T47D (cell line): ENCODE measurements at regions not wholly inside any gene's neighbourhood (a gene's known extent, or its start where the extent isn't known, plus 50 kb on each side); places are given as distances from the start of the nearest gene placed in this dataset.

Source experiments
- DNase-seq, 2 experiments: peaks; one replicate each; pipeline versions ENCODE4 v3.0.0 to v3.0.0-alpha.2; 2011 to 2012; ENCODE audit warnings: low read depth in 1 of 2, low spot score in 1 of 2
- JUND ChIP-seq: IDR thresholded peaks from 2 replicates; pipeline ENCODE4 v1.6.1; 2012; ENCODE audit warnings: low read depth
- in situ Hi-C: cut with HindIII; loops from 2 replicates; pipeline ENCODE4 v1.10.0; 2016; ENCODE audit warnings: low sequenced_read_pairs, low pct_unique_long_range_greater_than_20kb

DNA sequence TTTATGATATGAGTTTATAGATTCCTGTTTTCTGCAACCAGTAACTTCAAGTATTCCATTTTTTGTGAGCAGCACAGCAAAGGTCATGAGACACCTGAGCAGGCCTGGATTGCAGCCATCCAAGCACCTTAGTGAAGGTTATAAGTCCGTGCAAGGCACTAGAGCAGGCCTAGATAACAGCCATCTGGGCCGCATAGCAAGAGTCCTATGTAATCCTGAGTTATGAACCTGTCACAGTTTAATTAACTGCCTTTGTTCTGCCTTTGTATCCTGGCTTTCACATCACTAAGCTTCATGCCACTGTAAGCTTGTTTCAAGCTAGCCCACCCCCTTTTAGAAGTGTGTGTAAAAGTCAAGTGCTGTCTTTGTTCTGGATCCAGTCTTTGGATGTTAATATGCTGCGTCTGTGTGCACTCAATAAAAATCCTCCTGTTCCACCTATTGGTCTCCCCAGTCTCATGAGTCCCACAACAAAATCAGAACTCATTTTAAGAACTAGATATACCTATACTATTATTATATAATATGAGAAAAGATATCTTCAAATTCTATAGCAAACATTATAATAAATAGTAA is 556.2 kb upstream of the CHRM3 start:
- no peak for TF ChIP-seq JUND
- in situ Hi-C loops, result no loop called here
- DNase-seq, result no peak

DNA sequence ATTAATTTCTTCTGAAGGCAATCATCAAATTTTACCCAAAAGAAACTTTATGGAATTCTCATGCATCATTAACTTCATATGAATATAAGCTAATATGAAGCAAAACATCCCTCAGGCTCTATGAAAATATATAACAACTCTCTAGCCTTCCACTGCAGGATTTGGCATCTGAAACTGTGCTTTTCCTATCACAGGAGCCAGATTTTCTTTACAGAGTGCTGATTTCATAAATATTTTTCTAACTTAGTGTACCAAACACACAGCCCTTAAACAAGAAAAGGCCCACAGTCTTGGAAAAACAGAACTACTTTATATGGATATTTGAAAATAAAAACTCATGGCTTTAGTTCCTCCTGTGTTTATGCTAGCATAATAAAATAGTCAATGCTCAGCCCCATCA is 559.5 kb upstream of the CHRM3 start:
- TF ChIP-seq JUND, result no peak
- DNase-seq, result no peak
- in situ Hi-C loops, result no loop called here

DNA sequence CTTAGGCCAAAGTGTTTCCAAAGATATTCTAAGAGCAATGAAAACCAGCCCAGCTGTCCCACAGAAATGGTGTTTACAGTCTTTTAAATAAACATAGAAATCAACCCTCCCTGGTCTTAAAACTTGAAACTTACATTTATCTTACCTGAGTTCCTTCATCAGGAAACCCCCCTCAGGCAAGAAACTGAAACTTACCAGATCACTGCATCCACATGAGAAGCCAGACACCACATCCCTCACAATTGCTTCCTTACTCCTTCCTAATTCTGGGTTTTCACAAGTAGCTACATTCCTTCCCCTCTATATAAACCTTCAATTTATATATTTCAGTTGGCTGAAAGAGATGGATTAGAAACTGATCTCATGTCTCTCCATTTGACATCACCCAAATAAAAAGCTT is 563.0 kb upstream of the CHRM3 start:
- no peak for TF ChIP-seq JUND
- in situ Hi-C loops, result no loop called here
- DNase-seq, result no peak

DNA sequence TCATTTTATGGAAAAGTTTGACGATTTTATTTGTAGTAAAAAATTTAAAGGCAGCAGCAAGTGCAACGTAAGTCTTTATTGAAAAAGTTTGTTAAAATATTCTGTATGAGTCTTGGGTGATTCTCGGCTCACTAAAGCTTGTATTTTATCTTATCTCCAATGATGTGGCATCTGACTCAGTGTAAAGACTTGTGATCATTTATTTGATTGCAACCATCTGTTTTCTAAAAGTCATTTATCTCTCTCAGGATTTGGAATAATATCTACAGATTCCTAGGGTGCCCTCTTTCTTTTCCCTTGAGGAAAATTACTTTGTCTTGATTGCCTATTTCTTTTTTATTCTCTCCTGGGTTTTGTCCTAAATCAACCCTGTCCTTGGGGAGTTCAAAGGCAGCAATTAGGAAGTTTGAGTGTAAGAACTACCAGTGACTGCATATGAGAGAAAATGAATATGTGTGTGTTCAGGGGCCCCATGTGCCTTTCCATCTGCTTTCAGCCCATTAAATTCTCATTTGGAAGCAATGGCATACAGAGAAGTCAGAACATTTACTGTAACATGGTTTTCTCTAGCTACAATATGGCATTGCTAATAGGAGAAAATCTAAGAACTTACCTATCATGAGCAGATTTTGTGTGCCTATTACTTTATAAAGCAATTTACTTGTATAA is 575.0 kb upstream of the CHRM3 start:
- no peak for DNase-seq
- in situ Hi-C loops, result no loop called here
- no peak for TF ChIP-seq JUND

DNA sequence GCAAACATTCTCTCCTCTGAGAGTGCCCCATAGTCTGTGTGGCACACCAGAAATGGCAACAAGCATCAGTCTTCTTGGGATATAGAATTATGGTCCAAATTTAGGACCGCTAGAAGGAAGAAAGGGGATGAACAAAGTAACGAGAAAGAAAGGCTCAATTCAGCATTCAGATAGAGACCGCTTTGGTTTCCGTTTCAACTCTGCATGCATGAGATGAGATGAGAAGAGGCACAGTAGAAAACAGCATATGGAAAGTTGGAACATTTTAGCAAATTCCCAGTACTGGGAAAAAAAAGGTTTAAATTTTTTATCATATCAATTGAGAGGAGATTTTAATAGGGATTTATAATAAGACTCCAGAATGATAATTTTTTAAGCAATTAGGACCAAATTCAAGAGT is 595.5 kb upstream of the CHRM3 start:
- TF ChIP-seq JUND, result no peak
- DNase-seq, result no peak
- in situ Hi-C loops, result no loop called here

DNA sequence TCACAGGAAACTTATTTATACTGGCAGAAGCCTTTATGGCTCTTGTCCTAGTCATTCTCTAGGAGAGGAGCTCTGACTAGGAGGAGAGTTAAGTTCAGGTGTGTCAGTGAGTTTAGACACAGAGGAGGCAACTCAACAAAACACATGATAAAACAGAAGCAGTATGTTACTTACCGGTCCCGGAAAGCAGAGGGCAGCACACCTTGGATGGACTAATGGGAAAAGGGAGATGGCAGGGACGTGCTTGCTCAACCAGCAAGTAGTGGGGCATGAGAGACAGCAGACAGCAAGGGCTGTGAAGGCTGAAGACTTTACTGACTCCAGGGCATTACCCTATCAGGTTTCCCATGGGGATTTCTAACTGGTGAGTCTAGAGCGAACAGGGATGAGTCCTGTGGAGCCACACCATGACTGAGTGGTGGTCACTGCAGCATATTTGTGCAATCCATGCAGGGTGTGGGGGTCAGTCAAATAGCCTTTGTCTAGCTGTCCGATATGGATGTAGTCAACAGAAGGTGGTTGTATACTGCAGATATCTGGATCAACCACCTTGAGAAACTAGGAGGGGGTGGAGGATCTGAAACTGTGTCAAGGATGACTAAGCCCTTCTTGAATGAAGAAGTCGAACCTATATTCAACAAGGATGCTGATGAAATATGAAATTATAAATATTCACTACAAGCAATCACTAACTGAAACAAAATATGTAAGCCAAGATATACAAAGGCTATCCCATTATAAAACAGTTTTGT is 596.3 kb upstream of the CHRM3 start:
- peak in 1 of 2 experiments; percentile 43 for DNase-seq

DNA sequence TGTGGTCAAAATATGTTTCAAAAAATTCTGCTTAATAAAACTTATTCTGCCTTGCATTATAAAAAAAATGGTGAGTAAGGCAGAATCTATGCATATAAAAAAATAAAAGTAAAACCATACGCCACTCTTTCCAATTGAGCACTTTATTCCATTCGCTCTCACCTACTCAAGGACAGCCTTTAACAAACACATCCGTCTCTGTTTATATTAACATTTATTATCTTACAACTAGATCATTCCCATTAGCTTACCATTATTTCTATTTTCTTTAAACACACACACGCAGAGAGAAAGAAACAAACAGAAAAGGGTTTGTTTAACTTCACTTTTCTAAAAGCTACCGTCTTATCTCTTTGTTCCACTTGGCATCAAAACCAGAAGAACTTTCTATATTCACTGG is 598.9 kb upstream of the CHRM3 start:
- TF ChIP-seq JUND, result no peak
- no peak for DNase-seq
- in situ Hi-C loops, result no loop called here

More for the DNA sequence above, 596.3 kb upstream of the CHRM3 start:
- no peak for TF ChIP-seq JUND
- in situ Hi-C loops, result no loop called here

DNA sequence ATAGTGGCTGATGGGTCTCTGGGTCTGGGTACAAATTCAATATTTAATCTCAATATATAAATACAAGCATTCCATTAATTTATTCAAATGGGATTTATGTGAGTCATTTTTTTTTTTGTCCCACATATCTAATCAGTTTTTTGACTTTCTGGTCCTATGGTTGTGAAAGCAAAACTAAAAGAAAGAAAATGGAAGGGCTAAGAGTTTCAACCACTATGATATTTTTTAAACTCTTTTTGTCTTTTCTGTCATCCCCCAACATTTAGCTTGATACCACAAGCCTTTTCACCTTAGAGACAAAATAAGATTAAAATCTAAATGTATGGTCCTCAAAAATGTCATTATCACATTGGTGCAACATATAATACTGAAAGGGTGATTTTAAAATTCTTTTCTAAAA is 602.7 kb upstream of the CHRM3 start:
- TF ChIP-seq JUND, result no peak
- DNase-seq, result no peak
- in situ Hi-C loops, result no loop called here

DNA sequence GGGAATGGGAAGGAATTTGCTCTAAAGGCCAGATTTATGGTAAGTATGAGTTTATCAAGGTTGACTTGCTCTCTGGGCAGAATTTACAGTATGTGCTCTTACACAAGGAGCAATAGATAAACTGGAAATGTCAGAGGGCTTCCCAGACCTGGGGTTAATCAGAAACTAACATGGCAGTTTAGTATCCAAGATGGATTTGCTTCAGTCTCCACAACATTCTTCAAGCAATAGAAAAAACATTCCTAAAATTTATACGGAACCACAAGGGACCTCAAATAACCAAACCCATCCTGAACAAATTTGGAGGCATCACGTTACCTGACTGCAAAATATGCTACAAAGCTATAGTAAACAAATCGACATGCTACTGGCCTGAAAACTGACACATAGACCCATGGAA is 606.7 kb upstream of the CHRM3 start:
- in situ Hi-C loops, result no loop called here
- TF ChIP-seq JUND, result no peak
- no peak for DNase-seq

DNA sequence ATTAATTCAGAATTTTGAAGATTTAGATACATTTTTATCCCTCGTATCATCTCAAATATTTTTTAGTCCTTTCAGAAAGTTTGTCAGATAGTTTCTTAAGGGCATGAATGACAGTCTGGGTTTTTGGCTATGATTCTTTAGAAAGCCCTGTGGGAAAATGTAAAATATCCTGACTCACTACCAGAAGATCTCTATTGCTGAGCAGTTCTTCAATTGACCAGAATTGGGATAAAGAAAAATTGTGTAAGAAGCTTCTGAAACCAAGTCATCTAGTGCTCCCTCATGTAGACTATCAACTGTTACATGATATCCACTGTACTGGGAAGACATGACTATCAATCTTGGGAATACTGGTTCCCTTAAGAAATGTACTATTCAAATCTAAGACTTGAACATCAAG is 608.3 kb upstream of the CHRM3 start:
- in situ Hi-C loops, result no loop called here
- DNase-seq, result no peak
- TF ChIP-seq JUND, result no peak

DNA sequence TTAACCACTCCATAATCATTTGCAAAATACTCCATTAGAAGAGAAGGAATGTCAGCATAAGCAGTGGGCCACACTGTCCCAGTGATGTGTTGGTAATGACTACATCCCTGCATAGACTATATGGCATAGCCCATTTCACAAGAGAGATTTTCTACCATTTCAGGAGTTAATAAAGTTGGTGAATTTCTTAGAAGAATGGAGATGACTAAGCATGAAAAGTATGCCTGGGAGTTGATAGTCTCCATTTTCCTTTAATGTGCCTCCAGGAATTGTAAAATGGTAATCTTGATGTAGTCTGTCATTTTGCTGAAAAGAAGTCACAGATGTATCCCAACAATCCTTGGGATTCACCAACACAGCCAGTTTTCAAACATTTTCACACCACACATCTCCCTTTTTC is 608.8 kb upstream of the CHRM3 start:
- no peak for TF ChIP-seq JUND
- no peak for DNase-seq
- in situ Hi-C loops, result no loop called here

DNA sequence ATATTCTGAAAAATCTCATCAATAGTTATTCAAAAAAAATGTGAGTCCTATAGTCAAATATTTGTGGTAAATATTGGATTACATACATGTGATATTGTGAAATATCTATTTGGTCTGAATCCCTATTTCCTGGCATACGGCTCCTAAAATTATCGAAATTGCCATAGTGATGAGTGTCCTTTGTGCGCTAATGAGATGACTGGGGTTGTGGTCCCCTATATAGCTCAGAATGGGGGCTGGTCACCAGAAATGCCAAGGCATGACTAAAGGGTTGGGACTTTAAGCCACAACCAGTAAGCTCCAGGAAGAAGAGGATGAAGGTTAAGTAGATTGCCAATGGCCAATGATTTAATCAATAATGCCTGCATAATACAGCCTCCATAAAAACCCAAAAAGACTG is 610.2 kb upstream of the CHRM3 start:
- in situ Hi-C loops, result no loop called here
- no peak for DNase-seq
- TF ChIP-seq JUND, result no peak

DNA sequence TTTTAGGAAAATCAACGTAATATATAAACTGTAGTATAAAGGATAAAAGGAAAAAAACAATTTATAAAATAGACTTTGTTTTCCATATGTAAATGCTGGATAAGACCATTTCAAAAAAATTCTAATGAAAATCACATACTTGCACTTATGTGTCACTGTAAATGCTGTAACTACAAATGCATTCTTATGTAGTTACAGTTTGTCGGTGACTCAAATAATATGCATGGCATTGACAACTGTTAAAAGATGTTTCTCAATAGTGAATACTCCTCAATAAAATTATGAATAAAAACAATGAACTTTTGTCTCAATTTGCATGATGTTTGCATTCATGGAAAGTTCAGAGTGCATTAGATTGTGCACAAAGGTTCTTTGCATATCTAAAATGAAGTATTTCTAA is 614.0 kb upstream of the CHRM3 start:
- no peak for TF ChIP-seq JUND
- DNase-seq, result no peak
- in situ Hi-C loops, result no loop called here
